HG03064 (cell line): ENCODE measurements at regions not wholly inside any gene's neighbourhood (a gene's known extent, or its start where the extent isn't known, plus 50 kb on each side); places are given as distances from the start of the nearest gene placed in this dataset.

ENCODE experiments used
- ATAC-seq: cut with Tn5 transposase; IDR thresholded peaks from one replicate; pipeline ENCODE4 v1.9.1; 2021; ENCODE audit warnings: low read depth; ENCODE audit not compliant: unreplicated experiment

DNA sequence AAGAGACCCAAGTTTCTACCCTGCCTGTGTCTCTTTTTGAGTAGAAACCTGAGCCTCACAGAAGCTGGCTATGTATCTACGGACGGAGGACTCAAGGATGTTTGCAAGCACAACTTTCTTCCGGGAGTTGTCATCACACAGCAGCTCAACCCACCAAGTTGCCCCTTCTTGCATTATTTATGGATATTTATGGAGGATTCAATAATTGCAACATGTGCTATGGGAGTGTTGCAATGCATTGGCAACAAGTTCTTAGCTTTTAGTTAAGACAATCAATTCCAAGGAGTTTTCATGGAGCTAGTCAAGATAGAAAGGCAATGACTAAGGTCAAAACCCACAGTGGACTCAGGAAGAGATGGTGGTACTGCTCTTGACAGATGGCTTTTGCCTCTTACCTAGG, 336.9 kb downstream of the ENC1 start:
- ATAC-seq, result no peak

DNA sequence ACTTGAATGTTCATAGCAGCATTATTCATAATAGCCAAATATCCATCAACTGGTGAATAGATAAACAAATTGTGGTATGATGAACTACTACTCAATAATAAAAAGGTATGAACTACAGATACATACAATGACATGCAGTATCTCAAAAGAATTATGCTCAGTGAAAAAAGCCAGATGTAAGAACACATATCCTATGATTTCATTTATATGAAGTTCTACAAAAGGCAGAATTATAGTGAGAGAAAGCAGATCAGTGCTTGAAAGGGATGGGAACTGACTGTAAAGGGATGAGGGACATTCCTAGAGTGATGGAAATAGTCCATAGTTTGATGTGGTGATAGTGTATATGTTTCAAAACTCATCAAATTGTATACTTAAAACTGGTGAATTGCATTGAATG, 339.0 kb downstream of the ENC1 start:
- no peak for ATAC-seq

DNA sequence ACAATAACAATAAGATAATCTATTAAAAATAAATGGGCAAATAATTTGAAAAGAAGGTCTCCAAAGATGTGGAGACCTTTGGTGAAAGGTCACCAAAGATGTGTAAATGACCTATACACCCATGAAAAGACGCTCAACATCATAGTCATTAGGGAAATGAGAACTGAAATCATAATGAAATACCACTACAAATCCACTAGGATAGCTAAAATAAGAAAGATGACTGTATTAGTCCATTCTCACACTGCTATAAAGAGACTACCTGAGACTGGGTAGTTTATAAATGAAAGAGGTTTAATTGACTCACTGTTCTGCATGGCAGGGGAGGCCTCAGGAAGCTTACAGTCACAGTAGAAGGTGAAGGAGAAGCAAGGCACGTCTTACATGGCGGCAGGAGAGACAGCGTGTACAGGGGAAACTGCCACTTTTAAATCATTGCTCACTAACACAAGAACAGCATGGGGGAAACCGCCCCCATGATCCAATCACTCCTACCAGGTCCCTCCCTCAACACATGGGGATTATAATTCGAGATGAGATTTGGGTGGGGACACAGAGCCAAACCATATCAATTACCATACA, 339.6 kb downstream of the ENC1 start:
- ATAC-seq, result no peak

DNA sequence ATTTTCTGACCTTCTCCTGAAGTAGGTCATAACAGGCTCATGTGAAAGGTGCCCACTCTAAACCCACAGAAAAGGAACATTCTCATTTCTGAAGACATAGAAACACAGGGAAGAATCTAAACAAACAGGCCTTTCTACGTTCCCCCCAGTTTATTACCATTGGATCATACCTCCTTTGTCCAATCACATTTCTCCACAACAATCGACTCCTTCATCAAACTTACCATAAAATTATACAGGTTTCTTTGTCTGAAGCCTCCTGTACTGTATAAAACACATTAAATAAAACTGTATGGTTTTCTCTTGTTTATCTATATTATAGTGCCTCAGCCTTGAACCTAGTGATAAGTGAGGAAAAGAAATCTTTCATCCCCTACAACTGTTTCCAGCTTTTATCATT, 340.7 kb downstream of the ENC1 start:
- no peak for ATAC-seq

DNA sequence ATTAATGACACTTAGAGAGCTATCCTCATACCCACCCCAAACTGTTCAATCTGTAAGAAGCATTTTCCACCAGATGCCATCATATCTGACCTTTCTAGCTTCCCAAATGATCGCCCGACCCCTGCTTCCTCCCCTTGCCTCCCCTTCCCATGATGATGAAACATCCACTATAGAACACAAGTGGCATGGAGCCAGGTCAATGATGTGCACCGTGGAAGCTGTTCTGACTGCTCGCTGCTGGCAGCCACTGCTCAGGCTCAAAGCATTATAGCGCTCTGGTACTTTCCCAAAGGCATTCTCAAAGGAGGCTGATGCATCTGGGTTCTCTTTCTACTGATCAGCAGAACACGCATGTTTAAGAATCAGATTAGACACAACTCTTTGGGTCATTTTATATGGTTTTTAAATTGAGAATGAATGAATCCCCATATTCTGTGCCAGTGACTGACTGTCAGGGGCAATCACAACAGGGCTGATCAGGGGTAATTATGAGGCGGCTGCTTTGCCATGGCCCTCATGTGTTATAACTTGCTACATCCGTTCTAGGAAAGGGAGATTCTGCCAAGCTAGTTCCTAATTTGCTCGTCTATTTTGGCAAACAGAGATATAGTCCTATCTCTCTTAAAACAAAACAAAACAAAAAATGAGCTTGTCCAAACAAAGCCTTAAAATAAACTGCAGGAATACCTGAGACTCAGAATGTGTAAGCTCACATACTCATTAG, 343.7 kb downstream of the ENC1 start:
- ATAC-seq, result no peak

DNA sequence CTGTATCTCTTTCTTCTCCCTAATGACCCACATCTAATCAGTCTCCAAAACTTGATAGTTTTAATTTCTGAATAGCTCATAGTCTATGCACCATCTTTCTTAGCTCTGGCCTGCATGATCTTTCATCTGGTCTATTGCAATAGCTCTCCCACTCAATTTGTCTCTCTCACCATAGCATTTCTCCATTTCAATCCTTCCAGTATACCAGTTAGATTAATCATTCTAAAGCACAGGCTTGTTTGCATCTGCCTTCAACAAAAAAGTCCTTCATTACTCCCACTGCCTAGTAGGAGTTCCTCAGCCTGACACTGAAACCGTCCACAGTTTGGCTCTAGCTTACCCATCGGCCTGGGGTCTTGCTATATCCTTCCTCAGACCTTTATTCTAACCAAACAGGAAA, 344.9 kb downstream of the ENC1 start:
- ATAC-seq, result no peak

DNA sequence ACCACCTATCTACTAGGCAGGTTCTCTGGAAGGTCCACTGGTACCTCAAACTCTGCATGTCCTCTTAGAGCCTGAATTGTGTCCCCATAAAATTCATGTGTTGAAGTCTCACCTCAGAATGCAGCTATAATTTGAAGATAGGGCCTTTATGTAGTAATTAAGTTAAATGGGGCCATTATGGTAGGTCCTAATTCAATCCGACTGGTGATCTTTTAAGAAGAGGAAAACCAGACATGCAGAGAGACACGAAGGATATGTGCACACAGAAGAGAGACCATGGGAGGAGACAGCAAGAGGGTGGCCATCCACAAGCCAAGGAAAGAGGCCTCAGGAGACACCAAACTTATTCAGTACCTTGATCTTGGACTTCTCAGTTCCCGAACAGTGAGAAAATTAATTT, 345.4 kb downstream of the ENC1 start:
- no peak for ATAC-seq

DNA sequence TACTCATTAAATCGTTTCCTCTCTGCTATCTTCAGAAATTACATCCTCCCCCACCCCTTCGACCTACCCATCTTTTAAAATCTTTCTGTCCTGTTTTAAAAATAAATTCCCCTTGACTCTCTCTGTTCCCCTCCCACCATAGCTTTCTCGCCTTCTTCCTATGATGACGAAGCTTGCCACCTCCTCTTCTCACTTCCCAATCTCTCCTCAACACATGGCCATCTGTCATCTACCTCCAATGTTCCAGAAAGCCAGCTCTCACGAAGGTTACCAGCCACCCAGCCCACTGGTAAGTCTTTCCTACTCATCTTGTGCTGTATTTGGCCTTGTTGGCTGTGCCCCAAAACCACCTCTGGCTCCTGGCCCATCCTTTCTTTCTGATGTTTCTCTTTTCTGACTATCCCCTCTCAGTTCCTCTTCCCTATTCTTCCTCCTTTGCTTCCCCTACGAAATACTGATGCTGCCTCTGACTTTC, 346.3 kb downstream of the ENC1 start:
- ATAC-seq, result no peak

DNA sequence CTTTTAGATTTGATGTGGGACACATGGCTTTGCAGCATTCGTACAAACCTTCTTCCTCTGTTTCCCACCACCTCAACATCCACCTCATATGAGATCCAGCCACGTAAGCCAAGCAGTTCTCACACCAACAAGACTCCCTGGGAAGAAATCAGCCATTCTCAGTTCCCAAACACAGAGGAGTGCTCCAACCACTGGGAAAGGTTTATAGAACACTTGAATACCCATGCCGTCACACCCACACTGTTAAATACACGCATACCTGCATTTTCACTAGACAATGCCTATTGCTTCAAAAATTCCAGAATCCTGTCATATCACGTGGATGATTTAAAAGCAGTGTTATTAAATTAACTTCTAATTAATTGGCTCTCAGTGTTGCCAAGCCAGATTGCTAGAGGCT, 347.3 kb downstream of the ENC1 start:
- no peak for ATAC-seq

DNA sequence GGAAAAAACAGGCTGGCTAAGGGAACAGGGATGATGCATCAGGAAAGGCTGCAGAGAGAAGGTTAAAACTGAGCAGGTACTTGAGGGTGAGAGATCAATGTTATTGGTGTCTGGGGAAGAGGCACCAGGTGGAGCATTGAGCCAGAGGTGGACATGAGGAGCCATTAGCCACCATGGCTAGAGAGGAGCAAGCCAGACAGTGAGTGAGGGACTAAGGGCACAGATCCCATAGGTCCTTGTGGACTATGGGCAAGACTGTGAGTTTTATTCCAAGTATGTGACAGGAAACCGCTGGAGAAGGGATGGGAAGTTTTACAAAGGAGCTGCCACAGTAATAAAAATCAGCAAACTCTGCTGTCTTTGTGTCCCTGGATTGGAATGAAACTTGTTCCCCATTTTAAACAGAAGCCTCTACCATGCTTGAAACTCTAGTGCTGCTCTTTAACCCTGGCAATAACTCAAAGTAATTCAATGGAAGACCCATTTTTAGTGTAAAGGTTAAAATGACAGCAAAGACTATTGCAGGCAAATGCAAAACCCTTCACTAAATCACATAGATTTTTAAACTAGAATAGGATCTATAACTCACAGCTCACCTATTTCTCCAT, 349.8 kb downstream of the ENC1 start:
- no peak for ATAC-seq

DNA sequence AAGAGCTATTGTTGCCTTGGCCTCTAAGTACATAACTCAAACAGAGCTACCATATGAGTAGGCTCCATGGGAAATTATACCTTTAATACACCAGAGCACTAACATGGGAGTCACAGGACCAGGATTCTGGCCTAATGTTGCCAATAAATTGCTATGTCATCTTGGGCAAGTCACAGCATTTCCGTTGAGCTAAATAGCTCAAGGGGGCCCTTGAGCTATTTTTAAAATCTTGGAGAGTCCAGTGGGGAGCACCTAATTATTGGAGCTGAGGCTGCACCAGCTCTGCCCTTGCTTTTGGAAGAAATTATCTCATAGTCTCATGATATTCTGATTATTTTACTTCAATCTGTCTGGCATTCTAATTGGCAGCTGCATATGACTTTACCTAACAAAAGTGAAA, 350.8 kb downstream of the ENC1 start:
- ATAC-seq, result no peak

DNA sequence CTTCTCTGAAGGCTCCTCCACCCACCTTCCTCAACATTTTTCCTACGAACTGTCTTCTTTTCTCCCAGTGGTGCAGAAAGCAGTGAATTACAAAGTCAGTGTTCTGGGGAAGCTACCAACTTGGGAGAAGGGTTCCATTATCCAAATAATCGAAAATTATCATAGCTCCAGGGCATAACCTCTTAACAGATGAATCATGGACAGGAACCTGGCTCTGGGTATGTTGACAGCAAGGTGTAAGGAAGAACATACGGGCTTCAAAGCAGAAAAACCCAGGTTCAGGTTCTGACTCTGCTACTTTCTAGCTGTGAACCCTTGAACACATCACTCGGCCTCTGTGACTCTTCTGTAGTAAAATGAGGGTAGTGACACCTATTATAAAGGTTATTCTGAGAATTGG, 351.3 kb downstream of the ENC1 start:
- no peak for ATAC-seq

DNA sequence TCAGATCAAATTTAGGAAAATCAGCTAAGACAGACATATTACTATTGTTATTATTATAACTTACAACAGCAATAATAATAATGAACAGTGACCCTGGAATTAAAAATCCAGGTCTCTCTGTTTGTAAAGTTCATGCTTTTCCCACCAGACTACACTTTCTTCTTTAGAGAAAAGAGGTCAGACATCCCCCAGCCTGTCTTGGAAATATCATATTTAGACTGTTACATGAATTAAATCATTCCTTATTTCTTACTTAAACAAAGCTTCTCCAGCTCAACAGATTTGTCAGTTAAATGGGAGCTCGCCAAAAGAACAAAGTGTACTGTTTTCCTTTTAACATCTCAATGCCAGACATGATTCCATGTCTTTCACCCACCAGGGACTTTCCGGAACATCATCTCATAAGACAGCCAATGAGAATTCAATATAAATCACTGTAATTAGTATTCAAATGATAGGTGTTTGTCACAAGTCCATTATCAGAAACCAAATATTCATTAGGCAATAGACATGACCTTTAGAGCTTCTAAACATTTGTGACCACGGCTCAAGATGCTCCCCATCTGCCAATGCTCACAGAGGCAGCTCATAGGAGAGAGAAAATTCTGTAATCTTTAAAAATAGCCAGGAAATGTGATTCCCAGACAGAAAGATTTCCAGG, 351.9 kb downstream of the ENC1 start:
- no peak for ATAC-seq

DNA sequence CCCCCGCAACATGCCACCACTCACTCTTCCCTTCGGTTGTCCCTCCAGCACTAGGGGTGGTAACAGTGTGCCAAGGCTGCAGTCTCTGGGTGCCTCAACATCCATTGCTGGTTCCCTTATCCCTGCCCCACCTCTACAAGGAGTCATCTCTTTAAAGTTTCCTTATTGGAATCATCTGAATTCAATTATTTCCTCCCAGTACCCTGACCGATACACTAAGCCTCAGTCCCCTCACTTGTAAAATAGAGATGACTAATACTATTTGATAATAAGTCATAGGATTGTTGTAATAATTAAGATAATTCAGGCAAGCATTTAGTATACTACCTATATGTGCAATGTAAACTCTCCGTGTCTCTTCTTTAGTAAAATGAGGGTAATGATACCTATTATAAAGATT, 352.5 kb downstream of the ENC1 start:
- no peak for ATAC-seq

DNA sequence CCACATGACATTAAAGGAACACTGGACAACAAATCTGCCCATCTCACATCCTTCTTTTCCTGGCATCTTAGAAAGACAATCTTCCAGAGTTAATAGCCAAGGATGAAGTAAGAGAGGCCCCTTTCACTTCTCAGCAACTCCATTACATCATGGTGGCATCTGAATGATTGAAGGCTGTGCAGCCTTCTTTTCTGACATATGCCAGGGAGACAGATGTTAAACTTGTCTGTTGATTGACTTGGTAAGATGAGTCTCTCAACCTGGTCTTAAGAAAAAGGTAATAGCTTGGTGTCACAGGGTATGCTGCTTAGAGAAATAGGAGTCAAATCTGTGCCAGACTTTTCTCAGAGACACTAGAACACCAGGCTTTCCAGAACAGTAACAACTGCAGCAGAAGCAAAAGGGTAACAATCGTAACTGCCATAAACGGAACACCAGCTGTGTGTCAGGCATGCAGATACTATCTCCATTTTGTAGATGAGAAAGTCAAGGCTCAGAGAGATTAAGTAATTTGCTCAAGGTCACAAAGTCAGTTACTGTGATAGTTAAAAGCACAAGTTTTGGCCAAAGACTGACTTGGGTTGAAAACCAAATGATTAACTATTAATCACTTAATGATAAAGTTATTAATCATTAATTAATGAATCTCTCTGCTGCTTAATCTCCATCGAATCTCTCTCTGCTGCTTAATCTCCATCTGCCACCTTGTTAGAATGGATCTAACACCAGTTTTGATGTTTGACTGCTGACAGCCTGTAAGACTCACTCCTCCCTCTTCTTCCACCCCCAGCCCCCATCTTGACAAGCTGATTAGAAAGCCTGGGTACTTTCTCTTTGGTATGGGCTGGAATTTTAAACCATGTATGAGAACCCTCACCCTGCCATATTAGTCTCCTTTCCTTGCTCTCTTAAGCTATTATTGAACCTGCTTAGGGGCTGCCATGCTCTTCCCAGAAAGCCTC, 353.5 kb downstream of the ENC1 start:
- no peak for ATAC-seq

DNA sequence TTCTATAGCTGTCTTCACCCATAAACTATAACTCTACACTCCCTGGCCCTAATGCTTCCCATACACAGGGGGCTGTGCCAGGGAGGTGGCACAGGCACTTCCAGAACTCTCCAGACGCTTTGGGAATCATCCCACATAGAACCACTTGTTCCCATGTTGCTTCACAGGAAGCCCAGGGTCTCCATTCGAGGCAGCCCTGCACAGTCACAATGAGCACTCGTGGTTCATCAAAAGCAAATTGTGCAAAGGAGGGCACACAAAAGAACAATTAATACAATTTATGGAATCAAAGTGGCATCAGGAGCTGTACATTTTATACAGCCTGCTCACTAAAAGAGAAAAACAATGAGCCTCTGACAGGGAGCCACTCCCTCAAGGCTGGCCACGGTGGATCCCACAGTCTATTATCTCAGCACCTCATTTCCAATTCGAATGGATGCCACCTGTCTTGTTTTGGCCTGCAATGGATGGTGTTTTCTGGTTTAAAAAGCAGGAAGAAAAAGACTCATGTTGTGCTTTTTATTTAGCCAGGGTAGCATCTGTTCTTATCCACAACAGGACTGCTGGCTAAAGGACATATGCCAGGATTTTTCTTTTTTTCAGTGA, 354.8 kb downstream of the ENC1 start:
- no peak for ATAC-seq

DNA sequence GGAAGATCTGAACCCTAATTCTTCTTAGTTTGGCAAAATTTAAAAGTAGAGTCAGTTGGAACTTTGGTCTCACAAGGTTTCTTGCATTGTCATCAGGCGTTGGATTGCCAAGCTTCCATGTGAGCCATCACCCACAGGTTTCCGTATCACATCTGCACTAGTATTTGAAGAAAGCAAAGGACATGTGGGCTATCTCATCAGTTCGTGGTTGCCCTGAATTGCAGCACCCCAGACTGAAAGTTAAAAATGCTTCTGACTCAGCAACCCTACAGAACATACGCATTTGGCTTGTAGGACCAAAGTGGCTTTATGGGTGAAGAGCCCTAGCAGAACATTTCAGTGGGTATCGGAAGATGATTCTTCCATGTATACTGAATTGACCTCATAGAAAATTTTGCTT, 358.0 kb downstream of the ENC1 start:
- ATAC-seq, result no peak

DNA sequence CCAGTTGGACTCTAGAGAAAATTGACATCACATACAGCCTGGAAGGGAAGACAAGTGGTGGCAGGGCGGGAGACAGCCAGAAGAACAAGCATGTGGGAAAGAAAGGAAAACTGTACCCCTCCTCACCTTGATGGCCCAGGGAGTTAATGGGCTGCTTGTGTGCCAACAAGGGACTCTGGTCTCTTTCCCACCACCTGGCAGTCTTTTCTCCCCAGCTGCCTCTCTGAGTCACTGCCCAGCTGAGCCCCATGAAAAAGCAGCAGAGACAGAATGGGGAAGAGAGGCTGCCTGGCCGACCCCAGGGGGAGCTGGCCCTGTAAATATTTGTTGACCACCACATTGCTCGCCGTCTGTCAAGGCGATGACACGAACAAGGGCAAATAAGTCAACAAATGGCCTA, 359.4 kb downstream of the ENC1 start:
- no peak for ATAC-seq

DNA sequence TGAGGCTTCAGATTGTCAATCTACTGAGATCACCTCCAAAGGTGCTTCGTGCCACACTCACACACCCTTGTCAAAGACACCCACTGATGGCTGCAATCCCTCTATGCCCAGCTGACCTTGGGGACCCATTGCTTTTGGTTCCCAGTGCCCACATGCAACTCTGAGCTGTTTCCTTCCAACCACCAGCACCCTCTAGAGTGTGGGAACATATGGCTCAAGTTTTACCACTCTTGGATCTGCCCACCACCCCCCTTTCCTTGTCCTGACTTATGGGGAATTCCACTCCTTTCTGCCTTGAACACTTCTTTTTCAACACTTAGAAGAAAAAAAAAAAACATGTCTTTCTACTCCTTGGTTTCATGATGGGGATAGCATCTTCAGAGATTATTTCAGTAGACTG, 360.2 kb downstream of the ENC1 start:
- no peak for ATAC-seq

DNA sequence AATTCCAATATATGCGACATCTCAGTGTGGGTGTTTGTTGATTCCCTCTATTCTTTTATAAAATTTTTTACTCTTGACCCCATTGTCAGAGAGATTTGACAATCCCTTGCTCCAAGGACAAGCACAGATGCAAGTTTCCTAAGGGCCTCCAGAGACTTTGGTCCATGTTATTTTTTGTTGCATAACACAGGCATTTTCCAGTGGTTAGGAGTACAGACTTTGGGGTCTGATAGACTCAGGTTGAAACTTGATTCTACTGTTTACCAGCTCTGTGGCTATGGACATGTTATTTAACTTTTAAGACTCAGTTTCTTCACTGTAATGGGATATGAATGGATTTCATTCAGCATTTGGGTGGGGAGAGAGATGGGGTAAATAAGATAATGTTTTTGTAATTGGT, 361.3 kb downstream of the ENC1 start:
- ATAC-seq, result no peak
